Sigmoid colon (tissue), 4 donors: ENCODE measurements at regions not wholly inside any gene's neighbourhood (a gene's known extent, or its start where the extent isn't known, plus 50 kb on each side); places are given as distances from the start of the nearest gene placed in this dataset.

ENCODE experiments used
- EP300 ChIP-seq, 4 donors: sonication (generic); formaldehyde crosslinking; IDR thresholded peaks; one replicate each; pipeline ENCODE4 v1.6.1; 2017; ENCODE audit warnings: antibody characterized with exemption in 4 of 4
- POLR2A ChIP-seq, 2 donors: fragments of 450-650 bp; IDR thresholded peaks; one replicate each; pipeline ENCODE4 v1.6.1; 2016; ENCODE audit warnings: antibody characterized with exemption in 2 of 2, mild to moderate bottlenecking in 2 of 2, moderate library complexity in 2 of 2
- TF ChIP-seq, protein P1 (sequence below), 4 experiments: fragments of 450-650 bp in 3 of 4; fragments of 200-600 bp in 1 of 4; IDR thresholded peaks; one replicate each; pipeline ENCODE4 v1.5.1; 2016 to 2019; ENCODE audit warnings: antibody characterized with exemption in 4 of 4, mild to moderate bottlenecking in 3 of 4, moderate library complexity in 2 of 4

- TF ChIP-seq, protein P1, sequence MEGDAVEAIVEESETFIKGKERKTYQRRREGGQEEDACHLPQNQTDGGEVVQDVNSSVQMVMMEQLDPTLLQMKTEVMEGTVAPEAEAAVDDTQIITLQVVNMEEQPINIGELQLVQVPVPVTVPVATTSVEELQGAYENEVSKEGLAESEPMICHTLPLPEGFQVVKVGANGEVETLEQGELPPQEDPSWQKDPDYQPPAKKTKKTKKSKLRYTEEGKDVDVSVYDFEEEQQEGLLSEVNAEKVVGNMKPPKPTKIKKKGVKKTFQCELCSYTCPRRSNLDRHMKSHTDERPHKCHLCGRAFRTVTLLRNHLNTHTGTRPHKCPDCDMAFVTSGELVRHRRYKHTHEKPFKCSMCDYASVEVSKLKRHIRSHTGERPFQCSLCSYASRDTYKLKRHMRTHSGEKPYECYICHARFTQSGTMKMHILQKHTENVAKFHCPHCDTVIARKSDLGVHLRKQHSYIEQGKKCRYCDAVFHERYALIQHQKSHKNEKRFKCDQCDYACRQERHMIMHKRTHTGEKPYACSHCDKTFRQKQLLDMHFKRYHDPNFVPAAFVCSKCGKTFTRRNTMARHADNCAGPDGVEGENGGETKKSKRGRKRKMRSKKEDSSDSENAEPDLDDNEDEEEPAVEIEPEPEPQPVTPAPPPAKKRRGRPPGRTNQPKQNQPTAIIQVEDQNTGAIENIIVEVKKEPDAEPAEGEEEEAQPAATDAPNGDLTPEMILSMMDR (IDR thresholded peaks at IDR 0.05): no peak
- TF ChIP-seq POLR2A (IDR thresholded peaks at IDR 0.05) (no peak), EP300 (IDR thresholded peaks at IDR 0.05) (no peak)
Measured at GRCh38 chr3:72180405-72180804, 395.5 kb upstream of the PROK2 start.
